Neural cell (in vitro differentiated cells): ENCODE measurements at regions not wholly inside any gene's neighbourhood (a gene's known extent, or its start where the extent isn't known, plus 50 kb on each side); places are given as distances from the start of the nearest gene placed in this dataset.

ENCODE experiments used
- H2AFZ ChIP-seq: fragments of 200-600, 300-800 bp; sonication (generic), shearing (Covaris generic); 2 replicates; pipeline ENCODE4 v1.6.0; 2014; ENCODE audit warnings: low read depth, mild to moderate bottlenecking, antibody characterized with exemption, low read length, moderate library complexity
- H3F3A ChIP-seq: fragments of 200-600 bp; shearing (Covaris generic); 2 replicates; pipeline ENCODE4 v1.6.1; 2016; ENCODE audit warnings: mild to moderate bottlenecking, moderate library complexity, mixed read lengths, antibody characterized with exemption, low read length; ENCODE audit not compliant: insufficient read depth, poor library complexity, severe bottlenecking
- H3K27ac ChIP-seq: fragments of 200-600, 300-800 bp; sonication (generic), shearing (Covaris generic); 2 replicates; pipeline ENCODE4 v1.5.1; 2014; ENCODE audit warnings: mild to moderate bottlenecking, low read length, moderate library complexity
- H3K27me3 ChIP-seq: fragments of 300-800, 200-600 bp; sonication (generic), shearing (Covaris generic); 2 replicates; pipeline ENCODE4 v1.6.0; 2014; ENCODE audit warnings: mild to moderate bottlenecking, low read depth, low read length, moderate library complexity; ENCODE audit not compliant: insufficient read depth
- H3K36me3 ChIP-seq: fragments of 300-800, 200-600 bp; sonication (generic), shearing (Covaris generic); 2 replicates; pipeline ENCODE4 v1.5.1; 2014; ENCODE audit warnings: mild to moderate bottlenecking, antibody characterized with exemption, low read length, moderate library complexity; ENCODE audit not compliant: insufficient read depth
- H3K4me2 ChIP-seq: fragments of 300-800, 200-600 bp; sonication (generic), shearing (Covaris generic); 2 replicates; pipeline ENCODE4 v1.6.0; 2014; ENCODE audit warnings: mild to moderate bottlenecking, low read length
- H3K4me3 ChIP-seq: fragments of 300-800, 200-600 bp; sonication (generic), shearing (Covaris generic); 2 replicates; pipeline ENCODE4 v1.5.1; 2014; ENCODE audit warnings: mild to moderate bottlenecking, low read length, moderate library complexity
- H3K79me2 ChIP-seq: fragments of 200-600 bp; shearing (Covaris generic); replicated peaks from 2 replicates; pipeline ENCODE4 v1.6.0; 2014; ENCODE audit warnings: mild to moderate bottlenecking, low read length, moderate library complexity; ENCODE audit not compliant: insufficient read depth
- H3K9ac ChIP-seq: fragments of 300-800, 200-600 bp; sonication (generic), shearing (Covaris generic); 2 replicates; pipeline ENCODE4 v1.6.1; 2016; ENCODE audit warnings: mild to moderate bottlenecking, low read length, mixed read lengths
- H3K9me2 ChIP-seq: fragments of 200-600 bp; shearing (Covaris generic); 2 replicates; pipeline ENCODE4 v1.6.1; 2016; ENCODE audit warnings: mild to moderate bottlenecking, low read length, mixed read lengths; ENCODE audit not compliant: insufficient read depth
- H3K9me3 ChIP-seq: fragments of 200-600, 300-800 bp; sonication (generic), shearing (Covaris generic); 2 replicates; pipeline ENCODE4 v1.6.1; 2016; ENCODE audit warnings: mild to moderate bottlenecking, mixed run types, low read length, moderate library complexity, mixed read lengths
- H4K20me1 ChIP-seq: fragments of 200-600 bp; shearing (Covaris generic); 2 replicates; pipeline ENCODE4 v1.6.1; 2016; ENCODE audit warnings: mild to moderate bottlenecking, mixed run types; ENCODE audit not compliant: insufficient read depth
- EP300 ChIP-seq: fragments of 450-650 bp; conservative IDR thresholded peaks from 2 replicates; pipeline ENCODE4 v1.6.1; 2014; ENCODE audit warnings: antibody characterized with exemption, mild to moderate bottlenecking, moderate library complexity; ENCODE audit not compliant: poor library complexity, severe bottlenecking
- EZH2 ChIP-seq: fragments of 200-600, 300-800 bp; shearing (Covaris generic), sonication (generic); IDR thresholded peaks from 2 replicates; pipeline ENCODE4 v1.6.1; 2014; ENCODE audit warnings: antibody characterized with exemption, low read length, borderline replicate concordance, mild to moderate bottlenecking; ENCODE audit not compliant: insufficient read depth, poor library complexity, severe bottlenecking
- POLR2AphosphoS5 ChIP-seq: IDR thresholded peaks from 2 replicates; pipeline ENCODE4 v1.6.1; 2012
- RAD21 ChIP-seq: fragments of 450-650 bp; conservative IDR thresholded peaks from 2 replicates; pipeline ENCODE4 v1.6.1; 2014; ENCODE audit warnings: antibody characterized with exemption, mild to moderate bottlenecking, moderate library complexity
- SMC3 ChIP-seq: fragments of 450-650 bp; conservative IDR thresholded peaks from 2 replicates; pipeline ENCODE4 v1.6.1; 2014; ENCODE audit warnings: antibody characterized with exemption, mild to moderate bottlenecking, moderate library complexity; ENCODE audit not compliant: poor library complexity
- TAF1 ChIP-seq: IDR thresholded peaks from 2 replicates; pipeline ENCODE4 v1.6.1; 2012; ENCODE audit warnings: low read depth
- TF ChIP-seq, protein P1 (sequence below): IDR thresholded peaks from 2 replicates; pipeline ENCODE4 v1.6.1; 2012; ENCODE audit warnings: borderline replicate concordance
- TF ChIP-seq, protein P2 (sequence below): fragments of 450-650 bp; IDR thresholded peaks from 2 replicates; pipeline ENCODE4 v1.5.1; 2014; ENCODE audit warnings: antibody characterized with exemption, mild to moderate bottlenecking, moderate library complexity; ENCODE audit not compliant: poor library complexity, severe bottlenecking

GRCh38 chr2:144229296-144229695 lies 290.6 kb downstream of the ZEB2 start:
- Histone ChIP-seq H3F3A (no peaks in the 10 kb centered on the region), H3K4me3 (no peak overlapping the region), H3K9me2 (no peaks in the 10 kb centered on the region), H2AFZ (no peak overlapping the region), H3K9ac (no peak overlapping the region), H3K4me2 (no peak overlapping the region), H3K36me3 (no peaks in the 10 kb centered on the region), H4K20me1 (no peaks in the 10 kb centered on the region), H3K9me3 (no peaks in the 10 kb centered on the region), H3K27ac (no peak overlapping the region), H3K27me3 (no peaks in the 10 kb centered on the region), H3K79me2 (no peaks in the 10 kb centered on the region)
- TF ChIP-seq RAD21, result no peak
- TF ChIP-seq, protein P1, sequence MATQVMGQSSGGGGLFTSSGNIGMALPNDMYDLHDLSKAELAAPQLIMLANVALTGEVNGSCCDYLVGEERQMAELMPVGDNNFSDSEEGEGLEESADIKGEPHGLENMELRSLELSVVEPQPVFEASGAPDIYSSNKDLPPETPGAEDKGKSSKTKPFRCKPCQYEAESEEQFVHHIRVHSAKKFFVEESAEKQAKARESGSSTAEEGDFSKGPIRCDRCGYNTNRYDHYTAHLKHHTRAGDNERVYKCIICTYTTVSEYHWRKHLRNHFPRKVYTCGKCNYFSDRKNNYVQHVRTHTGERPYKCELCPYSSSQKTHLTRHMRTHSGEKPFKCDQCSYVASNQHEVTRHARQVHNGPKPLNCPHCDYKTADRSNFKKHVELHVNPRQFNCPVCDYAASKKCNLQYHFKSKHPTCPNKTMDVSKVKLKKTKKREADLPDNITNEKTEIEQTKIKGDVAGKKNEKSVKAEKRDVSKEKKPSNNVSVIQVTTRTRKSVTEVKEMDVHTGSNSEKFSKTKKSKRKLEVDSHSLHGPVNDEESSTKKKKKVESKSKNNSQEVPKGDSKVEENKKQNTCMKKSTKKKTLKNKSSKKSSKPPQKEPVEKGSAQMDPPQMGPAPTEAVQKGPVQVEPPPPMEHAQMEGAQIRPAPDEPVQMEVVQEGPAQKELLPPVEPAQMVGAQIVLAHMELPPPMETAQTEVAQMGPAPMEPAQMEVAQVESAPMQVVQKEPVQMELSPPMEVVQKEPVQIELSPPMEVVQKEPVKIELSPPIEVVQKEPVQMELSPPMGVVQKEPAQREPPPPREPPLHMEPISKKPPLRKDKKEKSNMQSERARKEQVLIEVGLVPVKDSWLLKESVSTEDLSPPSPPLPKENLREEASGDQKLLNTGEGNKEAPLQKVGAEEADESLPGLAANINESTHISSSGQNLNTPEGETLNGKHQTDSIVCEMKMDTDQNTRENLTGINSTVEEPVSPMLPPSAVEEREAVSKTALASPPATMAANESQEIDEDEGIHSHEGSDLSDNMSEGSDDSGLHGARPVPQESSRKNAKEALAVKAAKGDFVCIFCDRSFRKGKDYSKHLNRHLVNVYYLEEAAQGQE, result no peak
- TF ChIP-seq EZH2, result no peak
- TF ChIP-seq EP300, result no peak

DNA sequence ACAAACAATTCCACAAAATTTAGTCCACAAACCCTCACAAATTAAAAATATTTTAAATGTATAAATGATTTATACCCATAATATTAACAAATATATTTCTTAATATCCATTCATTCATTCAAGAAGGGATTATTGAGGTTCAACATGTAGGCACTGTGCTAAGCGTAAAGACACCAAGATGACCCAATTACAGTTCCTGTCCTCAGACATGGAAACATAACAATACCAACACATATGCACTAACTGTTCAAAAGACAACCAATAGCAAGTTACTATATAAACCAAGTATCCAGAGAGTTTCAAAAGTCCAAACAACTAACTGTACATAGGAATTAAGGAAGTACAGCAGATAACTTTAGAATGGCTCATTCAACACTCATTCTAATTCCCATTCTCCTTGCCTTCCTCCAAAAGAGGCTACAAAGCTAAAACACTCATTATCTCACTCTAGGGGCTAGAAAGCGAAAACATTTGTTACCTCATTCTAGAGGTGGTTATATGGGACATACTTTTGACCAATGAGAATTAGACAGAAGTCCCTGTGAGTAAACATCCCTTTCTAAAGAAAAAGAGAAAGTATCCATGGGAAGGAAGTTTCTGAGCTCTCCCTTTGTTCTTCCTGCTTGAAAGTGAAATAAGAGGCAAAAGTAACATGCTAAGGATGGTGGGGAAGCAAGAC lies 292.4 kb downstream of the ZEB2 start:
- Histone ChIP-seq H3K27me3 (no peaks in the 10 kb centered on the region), H3K4me3 (no peak overlapping the region), H3F3A (no peaks in the 10 kb centered on the region), H3K4me2 (no peak overlapping the region), H3K27ac (no peak overlapping the region), H3K79me2 (no peaks in the 10 kb centered on the region), H3K36me3 (no peaks in the 10 kb centered on the region), H4K20me1 (no peaks in the 10 kb centered on the region), H3K9ac (no peak overlapping the region), H3K9me3 (no peaks in the 10 kb centered on the region), H3K9me2 (no peaks in the 10 kb centered on the region), H2AFZ (no peak overlapping the region)
- TF ChIP-seq SMC3 (no peak), POLR2AphosphoS5 (no peak), TAF1 (no peak), RAD21 (no peak), EP300 (no peak)
- TF ChIP-seq, protein P1, result no peak
- TF ChIP-seq, protein P2, sequence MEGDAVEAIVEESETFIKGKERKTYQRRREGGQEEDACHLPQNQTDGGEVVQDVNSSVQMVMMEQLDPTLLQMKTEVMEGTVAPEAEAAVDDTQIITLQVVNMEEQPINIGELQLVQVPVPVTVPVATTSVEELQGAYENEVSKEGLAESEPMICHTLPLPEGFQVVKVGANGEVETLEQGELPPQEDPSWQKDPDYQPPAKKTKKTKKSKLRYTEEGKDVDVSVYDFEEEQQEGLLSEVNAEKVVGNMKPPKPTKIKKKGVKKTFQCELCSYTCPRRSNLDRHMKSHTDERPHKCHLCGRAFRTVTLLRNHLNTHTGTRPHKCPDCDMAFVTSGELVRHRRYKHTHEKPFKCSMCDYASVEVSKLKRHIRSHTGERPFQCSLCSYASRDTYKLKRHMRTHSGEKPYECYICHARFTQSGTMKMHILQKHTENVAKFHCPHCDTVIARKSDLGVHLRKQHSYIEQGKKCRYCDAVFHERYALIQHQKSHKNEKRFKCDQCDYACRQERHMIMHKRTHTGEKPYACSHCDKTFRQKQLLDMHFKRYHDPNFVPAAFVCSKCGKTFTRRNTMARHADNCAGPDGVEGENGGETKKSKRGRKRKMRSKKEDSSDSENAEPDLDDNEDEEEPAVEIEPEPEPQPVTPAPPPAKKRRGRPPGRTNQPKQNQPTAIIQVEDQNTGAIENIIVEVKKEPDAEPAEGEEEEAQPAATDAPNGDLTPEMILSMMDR, result no peak
